SJSA1 (cell line): ENCODE measurements at regions not wholly inside any gene's neighbourhood (a gene's known extent, or its start where the extent isn't known, plus 50 kb on each side); places are given as distances from the start of the nearest gene placed in this dataset.
A peak's percentile ranks its signal among the peaks of the same experiment; 100 is the strongest.
"Not testable (repeated sequence)": the region's sequence is repeated elsewhere in the genome, so short reads cannot be mapped to it uniquely, and the experiment has no call there.

ENCODE experiments used
- DNase-seq, 2 experiments: peaks; one replicate each; pipeline ENCODE4 v3.0.0-alpha.2; 2015 to 2020; ENCODE audit warnings: low spot score in 2 of 2, low read depth in 1 of 2
- H3K27ac ChIP-seq: fragments of 250-450 bp; sonication (Bioruptor Pico); 2 replicates; pipeline ENCODE4 v1.5.1; 2020; ENCODE audit warnings: mild to moderate bottlenecking, moderate library complexity
- H3K27me3 ChIP-seq: fragments of 250-450 bp; sonication (Bioruptor Pico); replicated peaks from 2 replicates; pipeline ENCODE4 v1.5.1; 2020; ENCODE audit warnings: mild to moderate bottlenecking, moderate library complexity
- H3K36me3 ChIP-seq: fragments of 250-450 bp; sonication (Bioruptor Pico); 2 replicates; pipeline ENCODE4 v1.5.1; 2020; ENCODE audit warnings: mild to moderate bottlenecking
- H3K4me1 ChIP-seq: fragments of 250-450 bp; sonication (Bioruptor Pico); replicated peaks from 2 replicates; pipeline ENCODE4 v1.6.1; 2021; ENCODE audit warnings: mild to moderate bottlenecking
- H3K4me3 ChIP-seq: fragments of 250-450 bp; sonication (Bioruptor Pico); 2 replicates; pipeline ENCODE4 v1.5.1; 2020; ENCODE audit warnings: mild to moderate bottlenecking
- H3K9me3 ChIP-seq: fragments of 250-450 bp; sonication (Bioruptor Pico); replicated peaks from 2 replicates; pipeline ENCODE4 v1.5.1; 2020; ENCODE audit warnings: mild to moderate bottlenecking

GRCh38 chr4:66567551-66567950, 897.3 kb upstream of the EPHA5 start:
- no peaks in the 10 kb centered on the region for H3K27me3 ChIP-seq
- H3K4me3 ChIP-seq, result no peak overlapping the region
- no peaks in the 10 kb centered on the region for H3K9me3 ChIP-seq
- H3K36me3 ChIP-seq, result no peaks in the 10 kb centered on the region
- DNase-seq, result no peak
- H3K27ac ChIP-seq, result peak overlapping the region; percentile 99
- peaks cover 47% of the 10 kb centered on the region for H3K4me1 ChIP-seq

GRCh38 chr4:66565801-66566200, 895.5 kb upstream of the EPHA5 start:
- H3K4me3 ChIP-seq, result no peak overlapping the region
- peaks cover 53% of the 10 kb centered on the region for H3K4me1 ChIP-seq
- DNase-seq, result no peak
- no peaks in the 10 kb centered on the region for H3K9me3 ChIP-seq
- H3K36me3 ChIP-seq, result no peaks in the 10 kb centered on the region
- H3K27me3 ChIP-seq, result no peaks in the 10 kb centered on the region
- peak overlapping the region; percentile 99 for H3K27ac ChIP-seq

GRCh38 chr4:66564901-66565651, 894.8 kb upstream of the EPHA5 start:
- Histone ChIP-seq H3K27me3 (no peaks in the 10 kb centered on the region), H3K27ac (peak overlapping the region; percentile 99), H3K36me3 (no peaks in the 10 kb centered on the region), H3K4me1 (peaks cover 53% of the 10 kb centered on the region), H3K4me3 (no peak overlapping the region), H3K9me3 (no peaks in the 10 kb centered on the region)
- peak; percentile 84 to 95 for DNase-seq

GRCh38 chr4:66562276-66562806, 892.1 kb upstream of the EPHA5 start:
- H3K36me3 ChIP-seq, result no peaks in the 10 kb centered on the region
- peaks cover 66% of the 10 kb centered on the region for H3K4me1 ChIP-seq
- no peaks in the 10 kb centered on the region for H3K27me3 ChIP-seq
- peak overlapping the region; percentile 99 for H3K27ac ChIP-seq
- no peaks in the 10 kb centered on the region for H3K9me3 ChIP-seq
- no peak overlapping the region for H3K4me3 ChIP-seq
- peak in 1 of 2 experiments; percentile 10 for DNase-seq

GRCh38 chr4:66561465-66562053, 891.3 kb upstream of the EPHA5 start:
- H3K36me3 ChIP-seq, DNase-seq, H3K4me3 ChIP-seq, H3K9me3 ChIP-seq, H3K27me3 ChIP-seq, H3K27ac ChIP-seq: not testable (repeated sequence)
- H3K4me1 ChIP-seq, result peaks cover 66% of the 10 kb centered on the region

- peaks cover 65% of the 10 kb centered on the region for H3K4me1 ChIP-seq
- peak in 1 of 2 experiments; percentile 63 for DNase-seq
These were observed 888.4 kb upstream of the EPHA5 start for GRCh38 chr4:66558651-66559050.

GRCh38 chr4:66556651-66557278, 886.5 kb upstream of the EPHA5 start:
- Histone ChIP-seq H3K9me3 (no peaks in the 10 kb centered on the region; the same call in 1 of the 2 replicates), H3K36me3 (no peaks in the 10 kb centered on the region), H3K4me3 (no peak overlapping the region), H3K27ac (peak overlapping the region; percentile 76), H3K27me3 (no peaks in the 10 kb centered on the region), H3K4me1 (peaks cover 48% of the 10 kb centered on the region)
- no peak for DNase-seq

More at GRCh38 chr4:66558651-66559050, 888.4 kb upstream of the EPHA5 start:
- Histone ChIP-seq H3K36me3 (no peaks in the 10 kb centered on the region), H3K27me3 (no peaks in the 10 kb centered on the region), H3K27ac (peak overlapping the region; percentile 58), H3K4me3 (no peak overlapping the region), H3K9me3 (no peaks in the 10 kb centered on the region; the same call in 1 of the 2 replicates)

GRCh38 chr4:66555301-66555700, 885.0 kb upstream of the EPHA5 start:
- H3K4me1 ChIP-seq, result peaks cover 48% of the 10 kb centered on the region
- H3K27ac ChIP-seq, result peak overlapping the region; percentile 76
- H3K27me3 ChIP-seq, result no peaks in the 10 kb centered on the region
- no peaks in the 10 kb centered on the region for H3K36me3 ChIP-seq
- no peaks in the 10 kb centered on the region; the same call in 1 of the 2 replicates for H3K9me3 ChIP-seq
- H3K4me3 ChIP-seq, result no peak overlapping the region
- peak in 1 of 2 experiments; percentile 80 for DNase-seq

- Histone ChIP-seq H3K4me3 (no peak overlapping the region), H3K4me1 (peaks cover 48% of the 10 kb centered on the region), H3K36me3 (no peaks in the 10 kb centered on the region), H3K27ac (peak overlapping the region; percentile 76), H3K27me3 (no peaks in the 10 kb centered on the region), H3K9me3 (no peaks in the 10 kb centered on the region; the same call in 1 of the 2 replicates)
- DNase-seq, result no peak
These were observed 884.5 kb upstream of the EPHA5 start for GRCh38 chr4:66554826-66555225.

- H3K27me3 ChIP-seq, H3K4me1 ChIP-seq: not testable (repeated sequence)
These were observed 875.0 kb upstream of the EPHA5 start for GRCh38 chr4:66545301-66545700.

GRCh38 chr4:66544281-66544680, 874.0 kb upstream of the EPHA5 start:
- no peak overlapping the region for H3K4me3 ChIP-seq
- no peak for DNase-seq
- no peaks in the 10 kb centered on the region for H3K27me3 ChIP-seq

More at GRCh38 chr4:66545301-66545700, 875.0 kb upstream of the EPHA5 start:
- not testable (repeated sequence) for H3K36me3 ChIP-seq, H3K27ac ChIP-seq, H3K4me3 ChIP-seq, DNase-seq, H3K9me3 ChIP-seq

GRCh38 chr4:66539745-66540144, 869.5 kb upstream of the EPHA5 start:
- no peaks in the 10 kb centered on the region for H3K36me3 ChIP-seq
- H3K4me1 ChIP-seq, result no peaks in the 10 kb centered on the region
- no peaks in the 10 kb centered on the region; the same call in 1 of the 2 replicates for H3K9me3 ChIP-seq
- H3K27me3 ChIP-seq, result no peaks in the 10 kb centered on the region
- peak overlapping the region; percentile 58 for H3K27ac ChIP-seq
- no peak overlapping the region for H3K4me3 ChIP-seq
- peak in 1 of 2 experiments; percentile 30 for DNase-seq

More at GRCh38 chr4:66544281-66544680, 874.0 kb upstream of the EPHA5 start:
- Histone ChIP-seq H3K9me3 (no peaks in the 10 kb centered on the region), H3K36me3 (no peaks in the 10 kb centered on the region), H3K4me1 (no peaks in the 10 kb centered on the region), H3K27ac (no peak overlapping the region)

GRCh38 chr4:66524781-66525180, 854.5 kb upstream of the EPHA5 start:
- peaks cover 11% of the 10 kb centered on the region; the same call in 1 of the 2 replicates for H3K9me3 ChIP-seq
- H3K4me1 ChIP-seq, result no peaks in the 10 kb centered on the region
- H3K4me3 ChIP-seq, result no peak overlapping the region
- no peaks in the 10 kb centered on the region for H3K27me3 ChIP-seq
- DNase-seq, result no peak
- H3K27ac ChIP-seq, result no peak overlapping the region
- H3K36me3 ChIP-seq, result no peaks in the 10 kb centered on the region
